GM10266 (cell line): ENCODE measurements at regions not wholly inside any gene's neighbourhood (a gene's known extent, or its start where the extent isn't known, plus 50 kb on each side); places are given as distances from the start of the nearest gene placed in this dataset.

ENCODE experiments used
- DNase-seq: peaks from one replicate; pipeline ENCODE4 v3.0.0; 2012; ENCODE audit errors: extremely low spot score
- CTCF ChIP-seq: IDR thresholded peaks from 2 replicates; pipeline ENCODE4 v1.5.1; 2012; ENCODE audit warnings: mild to moderate bottlenecking, low read depth; ENCODE audit not compliant: control insufficient read depth, insufficient read depth; ENCODE audit errors: missing control alignments

- TF ChIP-seq CTCF = no peak
- DNase-seq = no peak
These were observed 250.1 kb upstream of the MEF2C start for GRCh38 chr5:89133129-89133528.

GRCh38 chr5:89130851-89131250 lies 247.9 kb upstream of the MEF2C start:
- TF ChIP-seq CTCF = no peak
- no peak for DNase-seq

- no peak for DNase-seq
- TF ChIP-seq CTCF = no peak
These were observed 247.0 kb upstream of the MEF2C start for GRCh38 chr5:89129941-89130340.

GRCh38 chr5:89128906-89129625 lies 246.1 kb upstream of the MEF2C start:
- TF ChIP-seq CTCF = no peak
- DNase-seq = no peak

GRCh38 chr5:89128092-89128491 lies 245.1 kb upstream of the MEF2C start:
- TF ChIP-seq CTCF = no peak
- DNase-seq = no peak

- DNase-seq = no peak
- no peak for TF ChIP-seq CTCF
These were observed 244.2 kb upstream of the MEF2C start for GRCh38 chr5:89127191-89127590.

GRCh38 chr5:89125372-89125771 lies 242.4 kb upstream of the MEF2C start:
- TF ChIP-seq CTCF = no peak
- no peak for DNase-seq
